SK-N-SH (cell line): ENCODE measurements at regions not wholly inside any gene's neighbourhood (a gene's known extent, or its start where the extent isn't known, plus 50 kb on each side); places are given as distances from the start of the nearest gene placed in this dataset.
"Not testable (repeated sequence)": the region's sequence is repeated elsewhere in the genome, so short reads cannot be mapped to it uniquely, and the experiment has no call there.

Experiments used
- CTCF ChIA-PET: fragments of 300-600, 350-600 bp; formaldehyde crosslinking; extraction: SDS; loops from one replicate; lab custom pipeline; 2021; lab: Yijun Ruan, JAX
- POLR2A ChIA-PET: fragments of 350-600 bp; sonication (Branson Sonifier 250); formaldehyde crosslinking; extraction: SDS; loops from one replicate; lab custom pipeline; 2020; ENCODE audit warnings: antibody characterized with exemption, inconsistent platforms; lab: Yijun Ruan, JAX
- DNase-seq: peaks from one replicate; pipeline ENCODE4 v3.0.0; 2012
- H2AFZ ChIP-seq: fragments of 200-600 bp; sonication (generic); 2 replicates; pipeline ENCODE4 v1.8.1; 2016; ENCODE audit warnings: antibody characterized with exemption, mild to moderate bottlenecking, low read depth
- H3F3A ChIP-seq: fragments of 200-600 bp; sonication (generic); replicated peaks from 2 replicates; pipeline ENCODE3; 2016; ENCODE audit warnings: antibody characterized with exemption, mild to moderate bottlenecking; ENCODE audit not compliant: insufficient read depth
- H3K27ac ChIP-seq, 2 experiments: fragments of 200-500 bp in 1 of 2; fragments of 200-600 bp in 1 of 2; sonication (Bioruptor generic) in 1 of 2; sonication (generic), shearing (Covaris generic) in 1 of 2; 2 replicates each; pipeline versions ENCODE4 v1.5.1 to v1.6.1; 2014 to 2016; ENCODE audit warnings: low read depth in 2 of 2, inconsistent platforms in 1 of 2, low read length in 1 of 2, mild to moderate bottlenecking in 1 of 2, mixed read lengths in 1 of 2
- H3K27me3 ChIP-seq: fragments of 200-600 bp; sonication (generic), shearing (Covaris generic); 2 replicates; pipeline ENCODE4 v1.6.1; 2016; ENCODE audit warnings: mixed run types; ENCODE audit not compliant: insufficient read depth
- H3K36me3 ChIP-seq, 2 experiments: fragments of 200-500 bp in 1 of 2; fragments of 200-600 bp in 1 of 2; sonication (Bioruptor generic) in 1 of 2; sonication (generic) in 1 of 2; replicated peaks in 1 of 2; 2 replicates each; pipeline versions ENCODE3 to v1.5.1; 2014 to 2016; ENCODE audit warnings: low read length in 1 of 2, mild to moderate bottlenecking in 1 of 2; ENCODE audit not compliant: insufficient read depth in 2 of 2, control insufficient read depth in 1 of 2
- H3K4me1 ChIP-seq, 2 experiments: fragments of 200-500 bp in 1 of 2; fragments of 200-600 bp in 1 of 2; sonication (Bioruptor generic) in 1 of 2; sonication (generic), shearing (Covaris generic) in 1 of 2; 2 replicates each; pipeline versions ENCODE4 v1.5.1 to v1.6.1; 2014 to 2016; ENCODE audit warnings: low read depth in 1 of 2, low read length in 1 of 2, mixed run types in 1 of 2; ENCODE audit not compliant: insufficient read depth in 2 of 2, control insufficient read depth in 1 of 2
- H3K4me2 ChIP-seq: fragments of 200-600 bp; sonication (generic), shearing (Covaris generic); 2 replicates; pipeline ENCODE4 v1.6.1; 2017; ENCODE audit warnings: mixed run types
- H3K4me3 ChIP-seq, 2 experiments: fragments of 200-500 bp in 1 of 2; fragments of 200-600 bp in 1 of 2; sonication (Bioruptor generic) in 1 of 2; sonication (generic), shearing (Covaris generic) in 1 of 2; 2 replicates each; pipeline versions ENCODE4 v1.5.1 to v1.8.1; 2014 to 2016; ENCODE audit warnings: low read depth in 2 of 2, inconsistent platforms in 1 of 2, low read length in 1 of 2, mild to moderate bottlenecking in 1 of 2, mixed read lengths in 1 of 2, moderate library complexity in 1 of 2
- H3K79me2 ChIP-seq: fragments of 200-600 bp; sonication (generic); 2 replicates; pipeline ENCODE4 v1.8.1; 2017; ENCODE audit warnings: mild to moderate bottlenecking; ENCODE audit not compliant: insufficient read depth
- H3K9ac ChIP-seq: fragments of 200-600 bp; sonication (generic); 2 replicates; pipeline ENCODE4 v1.6.1; 2017; ENCODE audit warnings: mixed run types
- H3K9me2 ChIP-seq: fragments of 200-600 bp; sonication (generic); 2 replicates; pipeline ENCODE4 v1.6.1; 2017; ENCODE audit warnings: mixed run types
- H3K9me3 ChIP-seq: fragments of 200-600 bp; sonication (generic); 2 replicates; pipeline ENCODE4 v1.6.1; 2017; ENCODE audit warnings: mixed run types, mild to moderate bottlenecking, moderate library complexity
- H4K20me1 ChIP-seq: fragments of 200-600 bp; sonication (generic); 2 replicates; pipeline ENCODE4 v1.6.1; 2017; ENCODE audit warnings: mild to moderate bottlenecking, mixed run types; ENCODE audit not compliant: insufficient read depth
- EZH2phosphoT487 ChIP-seq: fragments of 200-600 bp; sonication (generic); IDR thresholded peaks from 2 replicates; pipeline ENCODE4 v1.6.1; 2017; ENCODE audit warnings: low read depth, mixed run types, mild to moderate bottlenecking, antibody characterized with exemption, moderate library complexity, borderline replicate concordance
- FOSL2 ChIP-seq: IDR thresholded peaks from 2 replicates; pipeline ENCODE4 v1.4.0; 2012; ENCODE audit warnings: low read depth, mild to moderate bottlenecking, moderate library complexity, borderline replicate concordance
- FOXJ3 ChIP-seq: sonication (generic); formaldehyde crosslinking; IDR thresholded peaks from 2 replicates; pipeline ENCODE4 v1.5.1; 2020; ENCODE audit warnings: mild to moderate bottlenecking, missing genetic modification reagents
- FOXM1 ChIP-seq: IDR thresholded peaks from 2 replicates; pipeline ENCODE4 v1.4.0; 2012; ENCODE audit warnings: low read depth, mild to moderate bottlenecking
- GABPA ChIP-seq: IDR thresholded peaks from 2 replicates; pipeline ENCODE4 v1.4.0; 2012; ENCODE audit warnings: low read depth, mild to moderate bottlenecking
- GATA2 ChIP-seq: sonication (generic); formaldehyde crosslinking; IDR thresholded peaks from 2 replicates; pipeline ENCODE4 v1.5.0; 2020; ENCODE audit warnings: mild to moderate bottlenecking, missing genetic modification reagents
- JUND ChIP-seq: IDR thresholded peaks from 2 replicates; pipeline ENCODE4 v1.4.0; 2012
- MAX ChIP-seq: IDR thresholded peaks from 2 replicates; pipeline ENCODE4 v1.4.0; 2012; ENCODE audit warnings: low read depth
- MXI1 ChIP-seq: IDR thresholded peaks from 2 replicates; pipeline ENCODE4 v1.6.1; 2012; ENCODE audit warnings: mild to moderate bottlenecking, low read depth, low read length, improper control_type of control experiment
- NFIC ChIP-seq: IDR thresholded peaks from 2 replicates; pipeline ENCODE4 v1.4.0; 2012; ENCODE audit warnings: borderline replicate concordance
- NRF1 ChIP-seq: IDR thresholded peaks from 2 replicates; pipeline ENCODE4 v1.6.1; 2012; ENCODE audit warnings: low read depth, mild to moderate bottlenecking, low read length
- POLR2AphosphoS5 ChIP-seq: IDR thresholded peaks from 2 replicates; pipeline ENCODE4 v1.6.1; 2012; ENCODE audit warnings: low read depth, low read length
- RAD21 ChIP-seq: IDR thresholded peaks from 2 replicates; pipeline ENCODE4 v1.6.1; 2012; ENCODE audit warnings: mild to moderate bottlenecking, low read length
- RCOR1 ChIP-seq: fragments of 150-350 bp; IDR thresholded peaks from 2 replicates; pipeline ENCODE4 v1.6.1; 2017; ENCODE audit warnings: antibody characterized with exemption, low read length
- TAF1 ChIP-seq: IDR thresholded peaks from 2 replicates; pipeline ENCODE4 v1.6.1; 2012; ENCODE audit warnings: low read depth, mild to moderate bottlenecking, low read length, moderate library complexity, borderline replicate concordance
- TEAD4 ChIP-seq: IDR thresholded peaks from 2 replicates; pipeline ENCODE4 v1.4.0; 2012; ENCODE audit warnings: mild to moderate bottlenecking, borderline replicate concordance; ENCODE audit not compliant: insufficient read depth
- YY1 ChIP-seq: IDR thresholded peaks from 2 replicates; pipeline ENCODE4 v1.4.0; 2012; ENCODE audit warnings: low read depth, mild to moderate bottlenecking
- ZBTB33 ChIP-seq: IDR thresholded peaks from 2 replicates; pipeline ENCODE4 v1.4.0; 2012; ENCODE audit warnings: low read depth, borderline replicate concordance
- WGBS: methylation state at CpG from one replicate; pipeline ENCODE4 v1.1.6; 2017; ENCODE audit warnings: low lambda C conversion rate; 5-methylcytosine and 5-hydroxymethylcytosine counted together
- TF ChIP-seq, protein P1 (sequence below): fragments of 200-600 bp; sonication (generic); IDR thresholded peaks from 2 replicates; pipeline ENCODE4 v1.6.1; 2017; ENCODE audit warnings: antibody characterized with exemption, mild to moderate bottlenecking, moderate library complexity
- TF ChIP-seq, protein P2 (sequence below): fragments of 150-350 bp; IDR thresholded peaks from 2 replicates; pipeline ENCODE4 v1.6.1; 2016; ENCODE audit warnings: mild to moderate bottlenecking, low read depth, low read length

DNA sequence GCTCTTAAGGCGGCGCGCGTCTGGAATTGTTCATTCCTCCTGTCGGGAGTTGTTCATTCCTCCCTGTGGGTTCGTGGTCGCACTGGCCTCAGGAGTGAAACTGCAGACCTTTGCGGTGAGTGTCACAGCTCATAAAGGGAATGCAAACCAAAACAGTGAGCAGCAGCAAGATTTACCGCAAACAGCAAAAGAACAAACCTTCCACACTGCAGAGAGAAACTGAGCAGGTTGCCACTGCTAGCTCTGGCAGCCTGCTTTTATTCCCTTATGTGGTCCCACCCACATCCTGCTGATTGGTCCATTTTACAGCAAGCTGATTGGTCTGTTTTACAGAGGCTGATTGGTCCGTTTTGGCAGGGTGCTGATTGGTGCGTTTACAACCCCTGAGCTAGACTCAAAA is 1365.3 kb upstream of the WWC1 start:
- H3K9me2 ChIP-seq: no peaks in the 10 kb centered on the region
- H3K79me2 ChIP-seq: no peaks in the 10 kb centered on the region
- no peaks in the 10 kb centered on the region for H3F3A ChIP-seq
- no peak overlapping the region for H2AFZ ChIP-seq
- H3K9ac ChIP-seq: no peak overlapping the region
- no peak overlapping the region for H3K4me2 ChIP-seq
- H3K27me3 ChIP-seq: no peaks in the 10 kb centered on the region
- H3K4me3 ChIP-seq: no peak overlapping the region
- POLR2A ChIA-PET: interaction anchor here (0.7 kb wide), 1 partner anchor 22 kb away, joined by 3 read pairs; no protein-coding TSS in a partner anchor
- H3K27ac ChIP-seq: no peak overlapping the region
- H3K4me1 ChIP-seq: no peaks in the 10 kb centered on the region
- CTCF ChIA-PET: no interaction called here
- no peaks in the 10 kb centered on the region for H3K9me3 ChIP-seq
- no peak for DNase-seq
- no peaks in the 10 kb centered on the region for H4K20me1 ChIP-seq
- H3K36me3 ChIP-seq: no peaks in the 10 kb centered on the region
- WGBS: 65% methylated on average over 11 of the region's 11 CpGs
- TF ChIP-seq GATA2 (CRISPR knock-in tag) (no peak), EZH2phosphoT487 (no peak), TAF1 (no peak), NRF1 (no peak), FOXM1 (no peak), MXI1 (no peak), ZBTB33 (no peak), RCOR1 (no peak), POLR2AphosphoS5 (no peak), MAX (no peak), TEAD4 (no peak), FOXJ3 (no peak), RAD21 (no peak), YY1 (no peak), FOSL2 (no peak), JUND (no peak), NFIC (no peak), GABPA (no peak)
- TF ChIP-seq, protein P1, sequence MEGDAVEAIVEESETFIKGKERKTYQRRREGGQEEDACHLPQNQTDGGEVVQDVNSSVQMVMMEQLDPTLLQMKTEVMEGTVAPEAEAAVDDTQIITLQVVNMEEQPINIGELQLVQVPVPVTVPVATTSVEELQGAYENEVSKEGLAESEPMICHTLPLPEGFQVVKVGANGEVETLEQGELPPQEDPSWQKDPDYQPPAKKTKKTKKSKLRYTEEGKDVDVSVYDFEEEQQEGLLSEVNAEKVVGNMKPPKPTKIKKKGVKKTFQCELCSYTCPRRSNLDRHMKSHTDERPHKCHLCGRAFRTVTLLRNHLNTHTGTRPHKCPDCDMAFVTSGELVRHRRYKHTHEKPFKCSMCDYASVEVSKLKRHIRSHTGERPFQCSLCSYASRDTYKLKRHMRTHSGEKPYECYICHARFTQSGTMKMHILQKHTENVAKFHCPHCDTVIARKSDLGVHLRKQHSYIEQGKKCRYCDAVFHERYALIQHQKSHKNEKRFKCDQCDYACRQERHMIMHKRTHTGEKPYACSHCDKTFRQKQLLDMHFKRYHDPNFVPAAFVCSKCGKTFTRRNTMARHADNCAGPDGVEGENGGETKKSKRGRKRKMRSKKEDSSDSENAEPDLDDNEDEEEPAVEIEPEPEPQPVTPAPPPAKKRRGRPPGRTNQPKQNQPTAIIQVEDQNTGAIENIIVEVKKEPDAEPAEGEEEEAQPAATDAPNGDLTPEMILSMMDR: no peak
- TF ChIP-seq, protein P2, sequence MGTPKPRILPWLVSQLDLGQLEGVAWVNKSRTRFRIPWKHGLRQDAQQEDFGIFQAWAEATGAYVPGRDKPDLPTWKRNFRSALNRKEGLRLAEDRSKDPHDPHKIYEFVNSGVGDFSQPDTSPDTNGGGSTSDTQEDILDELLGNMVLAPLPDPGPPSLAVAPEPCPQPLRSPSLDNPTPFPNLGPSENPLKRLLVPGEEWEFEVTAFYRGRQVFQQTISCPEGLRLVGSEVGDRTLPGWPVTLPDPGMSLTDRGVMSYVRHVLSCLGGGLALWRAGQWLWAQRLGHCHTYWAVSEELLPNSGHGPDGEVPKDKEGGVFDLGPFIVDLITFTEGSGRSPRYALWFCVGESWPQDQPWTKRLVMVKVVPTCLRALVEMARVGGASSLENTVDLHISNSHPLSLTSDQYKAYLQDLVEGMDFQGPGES: no peak

- WGBS: 75% methylated on average over 37 of the region's 48 CpGs
- H3K36me3 ChIP-seq, H3K27me3 ChIP-seq, H4K20me1 ChIP-seq, H3K9me2 ChIP-seq, DNase-seq, H2AFZ ChIP-seq, H3K27ac ChIP-seq, POLR2A ChIA-PET, H3K79me2 ChIP-seq, H3F3A ChIP-seq, CTCF ChIA-PET, H3K9ac ChIP-seq, H3K4me1 ChIP-seq, H3K4me2 ChIP-seq, H3K4me3 ChIP-seq, H3K9me3 ChIP-seq: not testable (repeated sequence)
Measured at GRCh38 chr5:166926806-166927475, 1364.5 kb upstream of the WWC1 start.
